ENCODE measurements at regions not wholly inside any gene's neighbourhood (a gene's known extent, or its start where the extent isn't known, plus 50 kb on each side); places are given as distances from the start of the nearest gene placed in this dataset.
"Not testable (repeated sequence)": the region's sequence is repeated elsewhere in the genome, so short reads cannot be mapped to it uniquely, and the experiment has no call there.

DNA sequence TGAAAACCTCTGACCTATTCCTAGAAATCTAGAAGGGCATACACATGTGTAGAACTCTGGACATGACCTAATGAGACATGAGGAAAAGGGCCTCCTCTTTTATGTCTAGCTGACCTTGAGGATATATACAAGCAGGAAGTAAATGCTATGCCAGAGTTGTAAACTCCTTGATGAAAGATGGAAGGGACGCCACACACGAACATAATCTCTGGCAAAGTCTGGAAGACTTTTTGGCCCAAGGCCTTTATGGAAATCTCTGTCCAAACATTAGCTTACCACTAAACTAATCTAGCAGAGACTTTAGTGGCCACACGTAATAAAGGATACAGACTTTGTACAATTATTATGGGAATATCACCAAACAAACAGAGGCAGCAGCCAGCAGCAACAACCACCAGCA lies 138.1 kb upstream of the THSD7A start:
- no peaks in the 10 kb centered on the region for H3K27me3 ChIP-seq
- no peaks in the 10 kb centered on the region for H3K9me3 ChIP-seq (replicated peaks in 1 of 11)
- no peak overlapping the region for H3K4me2 ChIP-seq
- TF ChIP-seq Cebpa-rat (IDR thresholded peaks at IDR 0.05), result no peak
- no peaks in the 10 kb centered on the region for H3K4me1 ChIP-seq
- H4K20me1 ChIP-seq, result no peaks in the 10 kb centered on the region
- H3K36me3 ChIP-seq, result no peaks in the 10 kb centered on the region
- H3K4me3 ChIP-seq, result no peak overlapping the region
- no peak overlapping the region for H3K27ac ChIP-seq
- no peak overlapping the region for H3K9ac ChIP-seq

- TF ChIP-seq Cebpa-rat (IDR thresholded peaks at IDR 0.05), result no peak
- Histone ChIP-seq H3K4me1 (no peaks in the 10 kb centered on the region), H3K27ac (no peak overlapping the region), H3K36me3 (no peaks in the 10 kb centered on the region), H3K4me3 (no peak overlapping the region), H3K27me3 (no peaks in the 10 kb centered on the region), H3K9ac (no peak overlapping the region), H3K9me3 (replicated peaks in 1 of 11) (peaks cover 0 to 12% (median 9%) of the 10 kb centered on the region in 11 experiments; a peak in 17 of 22 replicates), H4K20me1 (no peaks in the 10 kb centered on the region), H3K4me2 (no peak overlapping the region)
These were observed 153.4 kb upstream of the THSD7A start for GRCh38 chr7:11985376-11985775.

GRCh38 chr7:11985971-11986370 lies 154.0 kb upstream of the THSD7A start:
- no peaks in the 10 kb centered on the region for H3K27me3 ChIP-seq
- peaks cover 0 to 12% (median 9%) of the 10 kb centered on the region in 11 experiments; a peak in 17 of 22 replicates for H3K9me3 ChIP-seq (replicated peaks in 1 of 11)
- H4K20me1 ChIP-seq, result no peaks in the 10 kb centered on the region
- H3K4me3 ChIP-seq, result no peak overlapping the region
- no peak overlapping the region for H3K4me2 ChIP-seq
- no peak overlapping the region for H3K9ac ChIP-seq
- no peaks in the 10 kb centered on the region for H3K4me1 ChIP-seq
- no peaks in the 10 kb centered on the region for H3K36me3 ChIP-seq
- no peak for TF ChIP-seq Cebpa-rat (IDR thresholded peaks at IDR 0.05)
- no peak overlapping the region for H3K27ac ChIP-seq

DNA sequence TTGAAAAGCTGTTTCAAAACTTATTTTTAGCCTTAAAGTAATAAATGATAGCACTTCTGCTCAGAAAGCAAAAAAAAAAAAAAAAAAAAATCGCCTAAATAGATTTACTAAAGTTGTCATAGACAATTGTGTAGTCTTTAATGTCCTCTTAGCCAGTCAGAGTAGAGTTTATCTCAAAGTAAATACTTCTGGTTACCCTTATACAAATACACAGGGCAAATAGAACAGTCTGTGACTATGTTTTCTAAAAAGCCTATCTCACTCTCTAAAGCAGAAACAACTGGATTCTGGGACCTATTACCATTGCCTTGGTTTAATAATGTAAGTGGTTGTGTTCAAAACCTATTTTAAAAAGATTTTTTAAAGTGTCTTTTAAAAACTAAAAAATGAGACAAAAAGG lies 156.2 kb upstream of the THSD7A start:
- no peaks in the 10 kb centered on the region for H4K20me1 ChIP-seq
- H3K36me3 ChIP-seq, result no peaks in the 10 kb centered on the region
- H3K9ac ChIP-seq, result no peak overlapping the region
- H3K4me3 ChIP-seq, result no peak overlapping the region
- H3K4me2 ChIP-seq, result no peak overlapping the region
- H3K27me3 ChIP-seq, result no peaks in the 10 kb centered on the region
- H3K4me1 ChIP-seq, result no peaks in the 10 kb centered on the region
- peaks cover 0 to 6% (median 5%) of the 10 kb centered on the region in 11 experiments; a peak in 16 of 22 replicates for H3K9me3 ChIP-seq (replicated peaks in 1 of 11)
- no peak overlapping the region for H3K27ac ChIP-seq
- TF ChIP-seq Cebpa-rat (IDR thresholded peaks at IDR 0.05), result no peak

DNA sequence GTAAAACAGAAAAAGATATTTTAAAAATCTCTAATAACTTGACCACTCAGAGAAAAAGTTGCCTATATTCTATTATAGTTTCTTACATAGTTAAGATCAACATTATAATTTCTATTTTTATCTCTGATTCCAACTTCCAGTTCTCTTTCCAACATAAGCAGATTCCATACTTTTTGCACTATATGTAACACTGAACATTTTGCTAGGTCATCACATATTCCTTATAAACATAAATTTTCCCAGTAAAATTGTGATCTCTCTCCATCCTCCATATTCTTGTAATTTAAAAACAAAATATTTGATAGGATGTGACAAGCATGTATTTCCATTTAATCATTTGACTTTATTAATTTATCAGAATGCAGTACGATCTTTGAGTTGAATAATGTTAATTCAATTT lies 170.4 kb upstream of the THSD7A start:
- no peaks in the 10 kb centered on the region for H3K36me3 ChIP-seq
- no peak overlapping the region for H3K9ac ChIP-seq
- no peaks in the 10 kb centered on the region for H4K20me1 ChIP-seq
- H3K4me1 ChIP-seq, result no peaks in the 10 kb centered on the region
- no peak overlapping the region for H3K4me3 ChIP-seq
- TF ChIP-seq Cebpa-rat (IDR thresholded peaks at IDR 0.05), result no peak
- no peak overlapping the region for H3K27ac ChIP-seq
- no peaks in the 10 kb centered on the region; a peak in 1 of 22 replicates for H3K9me3 ChIP-seq (replicated peaks in 1 of 11)
- no peaks in the 10 kb centered on the region for H3K27me3 ChIP-seq
- no peak overlapping the region for H3K4me2 ChIP-seq

DNA sequence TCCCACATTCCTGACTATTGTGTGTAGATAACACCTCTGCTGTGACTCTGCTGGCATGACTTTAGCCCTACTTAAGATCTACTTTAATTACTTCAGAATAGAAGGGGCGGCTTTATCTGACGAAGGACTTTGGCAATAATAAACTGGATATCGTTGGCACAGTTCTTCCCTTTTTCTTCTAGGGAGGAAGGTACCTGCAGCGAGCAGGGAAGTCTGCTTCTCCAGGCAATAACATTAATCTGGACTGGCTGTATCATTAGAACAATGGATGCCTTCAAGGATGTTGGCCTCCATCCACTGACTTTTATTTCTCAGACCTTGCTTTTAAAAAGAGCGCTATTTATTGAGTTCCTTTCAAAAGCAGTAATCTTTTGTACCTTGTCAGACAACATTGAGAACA lies 172.6 kb upstream of the THSD7A start:
- no peak overlapping the region for H3K4me2 ChIP-seq
- no peaks in the 10 kb centered on the region for H3K4me1 ChIP-seq
- H3K27me3 ChIP-seq, result no peaks in the 10 kb centered on the region
- no peaks in the 10 kb centered on the region for H3K9me3 ChIP-seq (replicated peaks in 1 of 11)
- H3K36me3 ChIP-seq, result no peaks in the 10 kb centered on the region
- no peaks in the 10 kb centered on the region for H4K20me1 ChIP-seq
- H3K4me3 ChIP-seq, result no peak overlapping the region
- no peak overlapping the region for H3K27ac ChIP-seq
- no peak overlapping the region for H3K9ac ChIP-seq
- TF ChIP-seq Cebpa-rat (IDR thresholded peaks at IDR 0.05), result no peak

DNA sequence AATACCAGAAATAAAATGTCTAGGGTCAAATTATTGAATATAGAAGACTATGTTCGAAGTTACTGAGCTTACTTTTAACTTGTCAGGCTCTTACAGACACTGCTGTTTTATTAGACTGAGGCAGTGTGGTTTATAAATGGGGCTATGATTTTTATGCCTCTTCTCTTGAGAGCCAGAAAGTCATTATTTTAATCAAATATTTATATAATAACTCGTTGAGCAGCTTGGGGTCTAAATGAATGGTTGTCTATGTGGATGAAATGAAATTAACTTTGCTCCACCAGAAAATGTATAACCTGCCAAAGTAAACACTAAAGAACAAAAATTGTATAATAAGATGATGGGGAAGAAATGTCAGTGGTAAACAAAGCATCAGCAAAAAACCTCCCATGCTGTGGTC lies 175.6 kb upstream of the THSD7A start:
- TF ChIP-seq Cebpa-rat (IDR thresholded peaks at IDR 0.05), result no peak
- H3K4me3 ChIP-seq, result no peak overlapping the region
- H3K4me1 ChIP-seq, result no peaks in the 10 kb centered on the region
- H3K36me3 ChIP-seq, result no peaks in the 10 kb centered on the region
- H3K9ac ChIP-seq, result no peak overlapping the region
- H3K27me3 ChIP-seq, result no peaks in the 10 kb centered on the region
- H3K9me3 ChIP-seq (replicated peaks in 1 of 11), result no peaks in the 10 kb centered on the region
- no peak overlapping the region for H3K4me2 ChIP-seq
- no peak overlapping the region for H3K27ac ChIP-seq
- no peaks in the 10 kb centered on the region for H4K20me1 ChIP-seq

- no peak overlapping the region for H3K9ac ChIP-seq
- no peak overlapping the region for H3K4me2 ChIP-seq
- no peaks in the 10 kb centered on the region for H3K36me3 ChIP-seq
- no peak overlapping the region for H3K27ac ChIP-seq
- no peak overlapping the region for H3K4me3 ChIP-seq
- no peaks in the 10 kb centered on the region for H3K9me3 ChIP-seq (replicated peaks in 1 of 11)
- no peak for TF ChIP-seq Cebpa-rat (IDR thresholded peaks at IDR 0.05)
- no peaks in the 10 kb centered on the region for H3K4me1 ChIP-seq
- H4K20me1 ChIP-seq, result no peaks in the 10 kb centered on the region
- no peaks in the 10 kb centered on the region for H3K27me3 ChIP-seq
These were observed 182.0 kb upstream of the THSD7A start for GRCh38 chr7:12013983-12014382.

- no peak for TF ChIP-seq Cebpa-rat (IDR thresholded peaks at IDR 0.05)
- H3K36me3 ChIP-seq, result no peaks in the 10 kb centered on the region
- H4K20me1 ChIP-seq, result no peaks in the 10 kb centered on the region
- no peak overlapping the region for H3K4me2 ChIP-seq
- no peak overlapping the region for H3K27ac ChIP-seq
- H3K9me3 ChIP-seq (replicated peaks in 1 of 11), result no peaks in the 10 kb centered on the region
- no peak overlapping the region for H3K4me3 ChIP-seq
- H3K4me1 ChIP-seq, result no peaks in the 10 kb centered on the region
- H3K9ac ChIP-seq, result no peak overlapping the region
- H3K27me3 ChIP-seq, result no peaks in the 10 kb centered on the region
These were observed 184.4 kb upstream of the THSD7A start for GRCh38 chr7:12016439-12016838.

DNA sequence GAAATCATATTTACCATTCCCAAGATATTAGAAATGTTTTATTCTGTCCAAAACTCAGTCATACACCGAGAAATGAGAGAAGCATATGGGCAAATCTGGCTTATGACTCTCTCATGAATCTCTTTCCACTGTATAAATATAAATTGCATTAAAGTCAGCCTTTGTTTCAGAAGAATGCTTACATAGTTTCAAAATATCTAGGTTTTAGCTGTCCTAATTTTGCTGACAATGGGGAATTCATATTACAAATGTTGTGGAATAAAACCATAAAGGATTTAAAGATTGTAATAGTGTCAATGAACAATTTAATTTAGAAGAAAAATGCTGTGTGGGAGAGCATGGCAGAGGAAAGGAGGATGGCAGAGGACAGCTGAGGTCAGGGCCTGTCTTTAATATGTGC lies 185.0 kb upstream of the THSD7A start:
- no peaks in the 10 kb centered on the region for H3K27me3 ChIP-seq
- no peak overlapping the region for H3K4me3 ChIP-seq
- H3K4me2 ChIP-seq, result no peak overlapping the region
- H3K36me3 ChIP-seq, result no peaks in the 10 kb centered on the region
- H3K4me1 ChIP-seq, result no peaks in the 10 kb centered on the region
- H3K9ac ChIP-seq, result no peak overlapping the region
- no peak for TF ChIP-seq Cebpa-rat (IDR thresholded peaks at IDR 0.05)
- H3K27ac ChIP-seq, result no peak overlapping the region
- no peaks in the 10 kb centered on the region for H4K20me1 ChIP-seq
- no peaks in the 10 kb centered on the region for H3K9me3 ChIP-seq (replicated peaks in 1 of 11)

GRCh38 chr7:12022011-12022410 lies 189.1 kb upstream of the TMEM106B start:
- H3K27me3 ChIP-seq; H4K20me1 ChIP-seq; H3K4me3 ChIP-seq; H3K27ac ChIP-seq; H3K4me2 ChIP-seq; H3K36me3 ChIP-seq; H3K9me3 ChIP-seq (replicated peaks in 1 of 11); H3K4me1 ChIP-seq; H3K9ac ChIP-seq: not testable (repeated sequence)

Measured in BLaER1 treated with 17β-estradiol and CSF1 and Interleukin-3, amounts not matched to agents 10 nM and 100 nM (cell line).